NCI-H510A treated with DMSO at 0.1 percent for 48 hours (cell line): ENCODE measurements at regions not wholly inside any gene's neighbourhood (a gene's known extent, or its start where the extent isn't known, plus 50 kb on each side); places are given as distances from the start of the nearest gene placed in this dataset.
"Not testable (repeated sequence)": the region's sequence is repeated elsewhere in the genome, so short reads cannot be mapped to it uniquely, and the experiment has no call there.

Experiments
- DNase-seq: peaks from one replicate; lab custom pipeline; 2025; lab: John Stamatoyannopoulos, UW

GRCh38 chr5:136467632-136468031 is 102.3 kb upstream of the TRPC7 start:
- no peak for DNase-seq

- DNase-seq = no peak
Observed at GRCh38 chr5:136466041-136466415, 100.7 kb upstream of the TRPC7 start.

- DNase-seq = no peak
Observed at GRCh38 chr5:136458481-136458880, 93.1 kb upstream of the TRPC7 start.

- DNase-seq = peak; percentile 27
Observed at GRCh38 chr5:136457390-136458013, 92.2 kb upstream of the TRPC7 start.

GRCh38 chr5:136455409-136455808 is 90.1 kb upstream of the TRPC7 start:
- no peak for DNase-seq

GRCh38 chr5:136453986-136454758 is 88.8 kb upstream of the TRPC7 start:
- DNase-seq = no peak

GRCh38 chr5:136453199-136453598 is 87.9 kb upstream of the TRPC7 start:
- no peak for DNase-seq

GRCh38 chr5:136447576-136447975 is 82.2 kb upstream of the TRPC7 start:
- DNase-seq = not testable (repeated sequence)

- DNase-seq = no peak
Observed at GRCh38 chr5:136446565-136446964, 81.2 kb upstream of the TRPC7 start.

- not testable (repeated sequence) for DNase-seq
Observed at GRCh38 chr5:136444099-136444498, 78.8 kb upstream of the TRPC7 start.

GRCh38 chr5:136439367-136439766 is 74.0 kb upstream of the TRPC7 start:
- DNase-seq = no peak

GRCh38 chr5:136435946-136436543 is 70.7 kb upstream of the TRPC7 start:
- no peak for DNase-seq

GRCh38 chr5:136434795-136435194 is 69.5 kb upstream of the TRPC7 start:
- no peak for DNase-seq

GRCh38 chr5:136432705-136433104 is 67.4 kb upstream of the TRPC7 start:
- no peak for DNase-seq

GRCh38 chr5:136430081-136430480 is 64.7 kb upstream of the TRPC7 start:
- no peak for DNase-seq

GRCh38 chr5:136427426-136427825 is 62.1 kb upstream of the TRPC7 start:
- DNase-seq = no peak

- DNase-seq = no peak
Observed at GRCh38 chr5:136425921-136426320, 60.6 kb upstream of the TRPC7 start.

- peak; percentile 25 for DNase-seq
Observed at GRCh38 chr5:136424835-136425584, 59.7 kb upstream of the TRPC7 start.

GRCh38 chr5:136423944-136424606 is 58.7 kb upstream of the TRPC7 start:
- no peak for DNase-seq

GRCh38 chr5:136420168-136420898 is 55.0 kb upstream of the TRPC7 start:
- peak; percentile 71 for DNase-seq

GRCh38 chr5:136418301-136418700 is 53.0 kb upstream of the TRPC7 start:
- DNase-seq = no peak
